A549 (cell line): ENCODE measurements at regions not wholly inside any gene's neighbourhood (a gene's known extent, or its start where the extent isn't known, plus 50 kb on each side); places are given as distances from the start of the nearest gene placed in this dataset.

Source experiments
- CBX2 ChIP-seq: fragments of 200-600 bp; sonication (generic); IDR thresholded peaks from 2 replicates; pipeline ENCODE4 v1.6.1; 2016; ENCODE audit warnings: low read depth, mild to moderate bottlenecking, borderline replicate concordance
- MAZ ChIP-seq: fragments of 150-350 bp; IDR thresholded peaks from 2 replicates; pipeline ENCODE4 v1.6.1; 2014; ENCODE audit warnings: antibody characterized with exemption, low read depth, low read length, borderline replicate concordance
- PHF8 ChIP-seq: fragments of 200-600 bp; sonication (generic); IDR thresholded peaks from 2 replicates; pipeline ENCODE4 v1.6.1; 2016; ENCODE audit warnings: low read depth, mild to moderate bottlenecking, antibody characterized with exemption, moderate library complexity, borderline replicate concordance
- POLR2A ChIP-seq: IDR thresholded peaks from 2 replicates; pipeline ENCODE4 v1.6.1; 2012; ENCODE audit warnings: mild to moderate bottlenecking, low read length
- TF ChIP-seq, protein P1 (sequence below): fragments of 250-450 bp; sonication (Bioruptor Pico); IDR thresholded peaks from 2 replicates; pipeline ENCODE4 v1.5.0; 2021; ENCODE audit warnings: mild to moderate bottlenecking, moderate library complexity, borderline replicate concordance
- TF ChIP-seq, protein P2 (sequence below): fragments of >200 bp; sonication (Bioruptor Twin); formaldehyde crosslinking; IDR thresholded peaks from 3 replicates; pipeline ENCODE4 v1.5.1; 2016

GRCh38 chr6:19995575-19996257 is 158.5 kb downstream of the ID4 start:
- TF ChIP-seq, protein P1, sequence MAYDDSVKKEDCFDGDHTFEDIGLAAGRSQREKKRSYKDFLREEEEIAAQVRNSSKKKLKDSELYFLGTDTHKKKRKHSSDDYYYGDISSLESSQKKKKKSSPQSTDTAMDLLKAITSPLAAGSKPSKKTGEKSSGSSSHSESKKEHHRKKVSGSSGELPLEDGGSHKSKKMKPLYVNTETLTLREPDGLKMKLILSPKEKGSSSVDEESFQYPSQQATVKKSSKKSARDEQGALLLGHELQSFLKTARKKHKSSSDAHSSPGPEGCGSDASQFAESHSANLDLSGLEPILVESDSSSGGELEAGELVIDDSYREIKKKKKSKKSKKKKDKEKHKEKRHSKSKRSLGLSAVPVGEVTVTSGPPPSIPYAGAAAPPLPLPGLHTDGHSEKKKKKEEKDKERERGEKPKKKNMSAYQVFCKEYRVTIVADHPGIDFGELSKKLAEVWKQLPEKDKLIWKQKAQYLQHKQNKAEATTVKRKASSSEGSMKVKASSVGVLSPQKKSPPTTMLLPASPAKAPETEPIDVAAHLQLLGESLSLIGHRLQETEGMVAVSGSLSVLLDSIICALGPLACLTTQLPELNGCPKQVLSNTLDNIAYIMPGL (CRISPR knock-in tag), result no peak
- no peak for TF ChIP-seq POLR2A
- no peak for TF ChIP-seq CBX2
- TF ChIP-seq MAZ, result no peak
- TF ChIP-seq, protein P2, sequence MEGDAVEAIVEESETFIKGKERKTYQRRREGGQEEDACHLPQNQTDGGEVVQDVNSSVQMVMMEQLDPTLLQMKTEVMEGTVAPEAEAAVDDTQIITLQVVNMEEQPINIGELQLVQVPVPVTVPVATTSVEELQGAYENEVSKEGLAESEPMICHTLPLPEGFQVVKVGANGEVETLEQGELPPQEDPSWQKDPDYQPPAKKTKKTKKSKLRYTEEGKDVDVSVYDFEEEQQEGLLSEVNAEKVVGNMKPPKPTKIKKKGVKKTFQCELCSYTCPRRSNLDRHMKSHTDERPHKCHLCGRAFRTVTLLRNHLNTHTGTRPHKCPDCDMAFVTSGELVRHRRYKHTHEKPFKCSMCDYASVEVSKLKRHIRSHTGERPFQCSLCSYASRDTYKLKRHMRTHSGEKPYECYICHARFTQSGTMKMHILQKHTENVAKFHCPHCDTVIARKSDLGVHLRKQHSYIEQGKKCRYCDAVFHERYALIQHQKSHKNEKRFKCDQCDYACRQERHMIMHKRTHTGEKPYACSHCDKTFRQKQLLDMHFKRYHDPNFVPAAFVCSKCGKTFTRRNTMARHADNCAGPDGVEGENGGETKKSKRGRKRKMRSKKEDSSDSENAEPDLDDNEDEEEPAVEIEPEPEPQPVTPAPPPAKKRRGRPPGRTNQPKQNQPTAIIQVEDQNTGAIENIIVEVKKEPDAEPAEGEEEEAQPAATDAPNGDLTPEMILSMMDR, result no peak
- TF ChIP-seq PHF8, result no peak
